H1 (cell line): ENCODE measurements at regions not wholly inside any gene's neighbourhood (a gene's known extent, or its start where the extent isn't known, plus 50 kb on each side); places are given as distances from the start of the nearest gene placed in this dataset.

ENCODE experiments used
- CTCF ChIA-PET: fragments of 300-600 bp; sonication (Branson Sonifier 250); formaldehyde crosslinking; loops from one replicate; lab custom pipeline; 2021; ENCODE audit not compliant: partially characterized antibody; lab: Charles Lee
- POLR2A ChIA-PET: fragments of 300-600 bp; sonication (Branson Sonifier 250); formaldehyde crosslinking; loops from one replicate; lab custom pipeline; 2021; ENCODE audit warnings: inconsistent platforms; ENCODE audit not compliant: partially characterized antibody; lab: Charles Lee
- DNase-seq, 2 experiments: peaks; one replicate each; pipeline versions ENCODE4 v3.0.0 to v3.0.0-alpha.2; 2010 to 2022; ENCODE audit warnings: low spot score in 2 of 2, low read depth in 1 of 2, mixed read lengths in 1 of 2
- FAIRE-seq: peaks from 2 replicates; lab custom pipeline; 2011; peaks lifted over from hg19 to GRCh38; lab: Jason Lieb, UNC
- H2AFZ ChIP-seq: 2 replicates; pipeline ENCODE4 v1.8.1; 2012; ENCODE audit warnings: low read length, inconsistent platforms
- H2AK5ac ChIP-seq: 2 replicates; pipeline ENCODE4 v1.6.1; 2013; ENCODE audit warnings: low read depth, low read length
- H2BK120ac ChIP-seq: replicated peaks from 2 replicates; pipeline ENCODE3; 2013; ENCODE audit warnings: low read depth, low read length, inconsistent platforms
- H2BK12ac ChIP-seq: 2 replicates; pipeline ENCODE4 v1.6.1; 2013; ENCODE audit warnings: low read depth, low read length
- H2BK15ac ChIP-seq: 2 replicates; pipeline ENCODE4 v1.6.1; 2013; ENCODE audit warnings: low read length
- H2BK20ac ChIP-seq: 2 replicates; pipeline ENCODE4 v1.6.1; 2013; ENCODE audit warnings: low read length
- H2BK5ac ChIP-seq: 2 replicates; pipeline ENCODE4 v1.6.1; 2013; ENCODE audit warnings: low read depth, low read length
- H3K14ac ChIP-seq: 2 replicates; pipeline ENCODE4 v1.6.1; 2013; ENCODE audit warnings: inconsistent platforms; ENCODE audit not compliant: insufficient read length
- H3K18ac ChIP-seq: 2 replicates; pipeline ENCODE4 v1.6.1; 2013; ENCODE audit warnings: low read length; ENCODE audit errors: extremely low read depth
- H3K23ac ChIP-seq: 2 replicates; pipeline ENCODE4 v1.6.1; 2013; ENCODE audit warnings: inconsistent platforms; ENCODE audit not compliant: insufficient read length
- H3K23me2 ChIP-seq: 2 replicates; pipeline ENCODE4 v1.6.1; 2013; ENCODE audit warnings: low read depth, low read length
- H3K27ac ChIP-seq: 2 replicates; pipeline ENCODE4 v1.6.1; 2011; ENCODE audit warnings: low read depth, low read length, inconsistent platforms
- H3K27me3 ChIP-seq, 4 experiments: replicated peaks in 1 of 4; 1 replicate in 1 of 4; 2 replicates in 3 of 4; pipeline versions ENCODE4 v1.6.1 to v1.8.1; 2011 to 2013; ENCODE audit warnings: low read length in 3 of 4, mild to moderate bottlenecking in 3 of 4, inconsistent platforms in 2 of 4, mixed read lengths in 2 of 4, moderate library complexity in 1 of 4; ENCODE audit not compliant: control insufficient read depth in 3 of 4, insufficient read depth in 3 of 4; ENCODE audit errors: extremely low read depth in 1 of 4
- H3K36me3 ChIP-seq, 4 experiments: 2 replicates each; pipeline versions ENCODE4 v1.6.1 to v1.8.1; 2011 to 2013; ENCODE audit warnings: mild to moderate bottlenecking in 4 of 4, low read length in 3 of 4, moderate library complexity in 2 of 4, control low read depth in 1 of 4, inconsistent platforms in 1 of 4; ENCODE audit not compliant: insufficient read depth in 4 of 4, control insufficient read depth in 2 of 4
- H3K4ac ChIP-seq: replicated peaks from 2 replicates; pipeline ENCODE3; 2013; ENCODE audit warnings: low read length, low read depth, mixed read lengths, inconsistent platforms; ENCODE audit not compliant: insufficient read length
- H3K4me1 ChIP-seq, 4 experiments: replicated peaks in 1 of 4; 1 replicate in 1 of 4; 2 replicates in 3 of 4; pipeline versions ENCODE4 v1.6.1 to v1.8.1; 2011 to 2013; ENCODE audit warnings: low read length in 3 of 4, inconsistent platforms in 2 of 4, mixed read lengths in 1 of 4; ENCODE audit not compliant: insufficient read depth in 4 of 4, control insufficient read depth in 3 of 4
- H3K4me2 ChIP-seq, 2 experiments: 2 replicates each; pipeline versions ENCODE4 v1.6.1 to v1.8.1; 2011 to 2013; ENCODE audit warnings: low read depth in 2 of 2, low read length in 2 of 2, control low read depth in 1 of 2, inconsistent platforms in 1 of 2, mild to moderate bottlenecking in 1 of 2; ENCODE audit not compliant: insufficient read depth in 1 of 2
- H3K4me3 ChIP-seq, 4 experiments: fragments of 200-600, 300-600 bp in 1 of 4; sonication (generic), shearing (Covaris generic), sonication (Bioruptor Twin) in 1 of 4; 2 replicates each; pipeline versions ENCODE4 v1.5.1 to v1.8.1; 2011 to 2016; ENCODE audit warnings: low read length in 4 of 4, low read depth in 3 of 4, control low read depth in 2 of 4, inconsistent platforms in 2 of 4, mild to moderate bottlenecking in 2 of 4, mixed read lengths in 1 of 4, moderate library complexity in 1 of 4; ENCODE audit not compliant: insufficient read depth in 2 of 4; ENCODE audit errors: extremely low read depth in 1 of 4
- H3K56ac ChIP-seq: replicated peaks from 2 replicates; pipeline ENCODE3; 2013; ENCODE audit warnings: low read depth, mild to moderate bottlenecking, mixed read lengths, low read length, inconsistent platforms; ENCODE audit not compliant: insufficient read length
- H3K79me1 ChIP-seq: 2 replicates; pipeline ENCODE4 v1.6.1; 2013; ENCODE audit warnings: low read depth, low read length, control low read depth
- H3K79me2 ChIP-seq, 2 experiments: 2 replicates each; pipeline versions ENCODE4 v1.6.1 to v1.8.1; 2012 to 2013; ENCODE audit warnings: low read length in 2 of 2, mild to moderate bottlenecking in 2 of 2, inconsistent platforms in 1 of 2; ENCODE audit not compliant: insufficient read depth in 2 of 2, control insufficient read depth in 1 of 2
- H3K9ac ChIP-seq, 4 experiments: replicated peaks in 1 of 4; 1 replicate in 1 of 4; 2 replicates in 3 of 4; pipeline versions ENCODE4 v1.6.1 to v1.8.1; 2011 to 2013; ENCODE audit warnings: low read depth in 3 of 4, low read length in 3 of 4, control low read depth in 2 of 4, mild to moderate bottlenecking in 2 of 4, moderate library complexity in 2 of 4, inconsistent platforms in 1 of 4; ENCODE audit errors: extremely low read depth in 1 of 4
- H3K9me3 ChIP-seq, 2 experiments: 2 replicates each; pipeline versions ENCODE4 v1.6.1 to v1.8.1; 2012 to 2013; ENCODE audit warnings: mild to moderate bottlenecking in 2 of 2, moderate library complexity in 2 of 2, control low read depth in 1 of 2, inconsistent platforms in 1 of 2, low read depth in 1 of 2, low read length in 1 of 2, mixed read lengths in 1 of 2; ENCODE audit not compliant: insufficient read depth in 2 of 2
- H4K20me1 ChIP-seq, 2 experiments: replicated peaks in 1 of 2; 2 replicates each; pipeline versions ENCODE3 to v1.8.1; 2011 to 2013; ENCODE audit warnings: inconsistent platforms in 2 of 2, low read length in 2 of 2, mild to moderate bottlenecking in 1 of 2; ENCODE audit not compliant: insufficient read depth in 2 of 2, control insufficient read depth in 1 of 2
- H4K5ac ChIP-seq: 2 replicates; pipeline ENCODE4 v1.6.1; 2013; ENCODE audit warnings: low read length, low read depth, mixed read lengths, inconsistent platforms; ENCODE audit not compliant: insufficient read length
- H4K8ac ChIP-seq: 2 replicates; pipeline ENCODE4 v1.8.0; 2013; ENCODE audit warnings: mild to moderate bottlenecking, moderate library complexity, low read length, inconsistent platforms; ENCODE audit not compliant: insufficient read depth; ENCODE audit errors: extremely low read depth
- H4K91ac ChIP-seq: replicated peaks from 2 replicates; pipeline ENCODE3; 2013; ENCODE audit warnings: low read length, mixed read lengths, inconsistent platforms; ENCODE audit not compliant: insufficient read length
- ATF2 ChIP-seq: IDR thresholded peaks from 2 replicates; pipeline ENCODE4 v1.6.1; 2012; ENCODE audit warnings: low read length, inconsistent platforms
- CBX5 ChIP-seq: fragments of 300-800, 300-1000 bp; sonication (generic); IDR thresholded peaks from 2 replicates; pipeline ENCODE4 v1.7.1; 2016; ENCODE audit warnings: antibody characterized with exemption, low read length, low read depth
- CBX8 ChIP-seq: fragments of 300-800, 300-1000 bp; sonication (generic); IDR thresholded peaks from 2 replicates; pipeline ENCODE4 v1.7.1; 2016; ENCODE audit warnings: low read depth, low read length, borderline replicate concordance
- CREB1 ChIP-seq: IDR thresholded peaks from 2 replicates; pipeline ENCODE4 v1.6.1; 2012; ENCODE audit warnings: inconsistent platforms
- NANOG ChIP-seq: IDR thresholded peaks from 2 replicates; pipeline ENCODE4 v1.6.1; 2011; ENCODE audit warnings: low read length, low read depth, mild to moderate bottlenecking, inconsistent platforms; ENCODE audit not compliant: insufficient read depth, poor library complexity, severe bottlenecking
- POLR2AphosphoS5 ChIP-seq: IDR thresholded peaks from 2 replicates; pipeline ENCODE4 v1.6.1; 2011; ENCODE audit warnings: low read depth, low read length
- POU5F1 ChIP-seq: IDR thresholded peaks from 2 replicates; pipeline ENCODE4 v1.6.1; 2011; ENCODE audit warnings: low read depth, mild to moderate bottlenecking, low read length, moderate library complexity
- RBBP5 ChIP-seq: IDR thresholded peaks from 2 replicates; pipeline ENCODE4 v1.7.1; 2012; ENCODE audit warnings: low read depth, mild to moderate bottlenecking, inconsistent platforms, low read length, moderate library complexity, borderline replicate concordance
- TAF1 ChIP-seq: IDR thresholded peaks from 2 replicates; pipeline ENCODE4 v1.6.1; 2011; ENCODE audit warnings: mild to moderate bottlenecking, low read depth, low read length
- TBP ChIP-seq: IDR thresholded peaks from 2 replicates; pipeline ENCODE4 v1.6.1; 2011; ENCODE audit warnings: low read depth, low read length, improper control_type of control experiment
- WGBS, 2 experiments: shearing (Covaris generic) in 1 of 2; methylation state at CpG; one replicate each; pipeline versions ENCODE4 v1.1.6 to v1.1.7; 2013 to 2015; ENCODE audit warnings: low lambda C conversion rate in 2 of 2, mixed read lengths in 2 of 2, inconsistent platforms in 1 of 2, low coverage in 1 of 2, missing lambda C conversion rate in 1 of 2; ENCODE audit not compliant: insufficient replicate concordance in 2 of 2, insufficient coverage in 1 of 2, insufficient read length in 1 of 2; ENCODE audit errors: extremely low coverage in 1 of 2, missing lambda C conversion rate in 1 of 2; 5-methylcytosine and 5-hydroxymethylcytosine counted together
- TF ChIP-seq, protein P1 (sequence below), 3 experiments: IDR thresholded peaks; 1 replicate in 2 of 3; 2 replicates in 1 of 3; pipeline versions ENCODE4 v1.5.1 to v1.6.1; 2011; ENCODE audit warnings: low read length in 3 of 3, mild to moderate bottlenecking in 3 of 3, inconsistent platforms in 2 of 3, low read depth in 1 of 3, moderate library complexity in 1 of 3; ENCODE audit not compliant: insufficient read depth in 1 of 3; ENCODE audit errors: control extremely low read depth in 1 of 3

DNA sequence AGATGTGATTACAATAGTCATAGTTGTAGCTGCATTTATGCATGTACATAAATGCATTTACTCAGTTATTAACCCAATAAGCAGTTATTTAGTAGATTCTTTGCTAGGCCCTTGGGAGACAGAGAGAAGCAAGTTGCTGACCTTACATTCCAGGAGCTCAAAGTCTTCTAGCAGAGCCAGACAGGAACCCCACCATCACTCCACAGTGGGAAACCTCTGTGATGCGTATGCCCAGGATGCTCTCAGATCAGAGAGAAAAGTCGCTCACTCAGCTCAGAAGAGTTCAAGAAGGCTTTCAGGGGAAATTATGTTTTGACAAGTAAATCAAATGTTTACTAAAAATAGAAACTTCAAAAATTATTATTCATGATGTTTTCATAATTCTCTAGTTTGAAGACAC lies 146.3 kb upstream of the EXOC2 start:
- 81% methylated on average over 2 of the region's 2 CpGs; no CpG with 5 or more reads in 1 of the 2 experiments for WGBS, 2 experiments
- no peaks in the 10 kb centered on the region for H4K20me1 ChIP-seq
- no peak overlapping the region for H3K23ac ChIP-seq
- H3K4ac ChIP-seq, result no peak overlapping the region
- H3K14ac ChIP-seq, result no peak overlapping the region
- no peak overlapping the region for H3K27ac ChIP-seq
- no peak overlapping the region for H4K91ac ChIP-seq
- peaks cover 1% of the 10 kb centered on the region; the same call in 1 of the 2 replicates for H3K23me2 ChIP-seq
- H2BK20ac ChIP-seq, result no peak overlapping the region
- CTCF ChIA-PET, result interaction anchor here (0.8 to 1.9 kb wide), 3 partner anchors 9 to 222 kb away, joined by 3 to 5 read pairs (median 4); no protein-coding TSS in a partner anchor
- no peak overlapping the region for H4K5ac ChIP-seq
- no peaks in the 10 kb centered on the region for H3K79me1 ChIP-seq
- no peak overlapping the region for H3K4me2 ChIP-seq
- no peaks in the 10 kb centered on the region for H3K79me2 ChIP-seq
- H3K36me3 ChIP-seq, result no peaks in the 10 kb centered on the region
- DNase-seq (no peak), FAIRE-seq (no peak)
- no peak overlapping the region for H3K18ac ChIP-seq
- no peak overlapping the region for H2BK12ac ChIP-seq
- H2AK5ac ChIP-seq, result no peak overlapping the region
- H4K8ac ChIP-seq, result no peak overlapping the region
- no peak overlapping the region for H2BK5ac ChIP-seq
- no peak overlapping the region for H2BK120ac ChIP-seq
- no peak overlapping the region for H3K56ac ChIP-seq
- H3K4me3 ChIP-seq, result no peak overlapping the region
- no peak overlapping the region for H2BK15ac ChIP-seq
- POLR2A ChIA-PET, result no interaction called here
- H3K9me3 ChIP-seq, result peaks cover 6 to 12% of the 10 kb centered on the region in 2 experiments; a peak in 3 of 4 replicates
- H3K9ac ChIP-seq, result no peak overlapping the region
- H3K27me3 ChIP-seq, result no peaks in the 10 kb centered on the region; a peak in 1 of 7 replicates
- H2AFZ ChIP-seq, result no peak overlapping the region
- H3K4me1 ChIP-seq, result 0 out of 7 replicates have a peak, but pooled peaks cover 0 to 2% (median 0%) of the 10 kb centered on the region in 4 experiments
- TF ChIP-seq RBBP5 (no peak), TBP (no peak), ATF2 (no peak), TAF1 (no peak), POLR2AphosphoS5 (no peak), CBX8 (no peak), CBX5 (no peak), CREB1 (no peak), POU5F1 (no peak), NANOG (no peak)
- TF ChIP-seq, protein P1, sequence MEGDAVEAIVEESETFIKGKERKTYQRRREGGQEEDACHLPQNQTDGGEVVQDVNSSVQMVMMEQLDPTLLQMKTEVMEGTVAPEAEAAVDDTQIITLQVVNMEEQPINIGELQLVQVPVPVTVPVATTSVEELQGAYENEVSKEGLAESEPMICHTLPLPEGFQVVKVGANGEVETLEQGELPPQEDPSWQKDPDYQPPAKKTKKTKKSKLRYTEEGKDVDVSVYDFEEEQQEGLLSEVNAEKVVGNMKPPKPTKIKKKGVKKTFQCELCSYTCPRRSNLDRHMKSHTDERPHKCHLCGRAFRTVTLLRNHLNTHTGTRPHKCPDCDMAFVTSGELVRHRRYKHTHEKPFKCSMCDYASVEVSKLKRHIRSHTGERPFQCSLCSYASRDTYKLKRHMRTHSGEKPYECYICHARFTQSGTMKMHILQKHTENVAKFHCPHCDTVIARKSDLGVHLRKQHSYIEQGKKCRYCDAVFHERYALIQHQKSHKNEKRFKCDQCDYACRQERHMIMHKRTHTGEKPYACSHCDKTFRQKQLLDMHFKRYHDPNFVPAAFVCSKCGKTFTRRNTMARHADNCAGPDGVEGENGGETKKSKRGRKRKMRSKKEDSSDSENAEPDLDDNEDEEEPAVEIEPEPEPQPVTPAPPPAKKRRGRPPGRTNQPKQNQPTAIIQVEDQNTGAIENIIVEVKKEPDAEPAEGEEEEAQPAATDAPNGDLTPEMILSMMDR (IDR thresholded peaks at IDR 0.05; ENCODE audit: control extremely low read depth in 1 of 3, insufficient read depth in 1 of 3, low read depth in 1 of 3, low read length in 3 of 3), result no peak
